ENCODE measurements at regions not wholly inside any gene's neighbourhood (a gene's known extent, or its start where the extent isn't known, plus 50 kb on each side); places are given as distances from the start of the nearest gene placed in this dataset.

DNA sequence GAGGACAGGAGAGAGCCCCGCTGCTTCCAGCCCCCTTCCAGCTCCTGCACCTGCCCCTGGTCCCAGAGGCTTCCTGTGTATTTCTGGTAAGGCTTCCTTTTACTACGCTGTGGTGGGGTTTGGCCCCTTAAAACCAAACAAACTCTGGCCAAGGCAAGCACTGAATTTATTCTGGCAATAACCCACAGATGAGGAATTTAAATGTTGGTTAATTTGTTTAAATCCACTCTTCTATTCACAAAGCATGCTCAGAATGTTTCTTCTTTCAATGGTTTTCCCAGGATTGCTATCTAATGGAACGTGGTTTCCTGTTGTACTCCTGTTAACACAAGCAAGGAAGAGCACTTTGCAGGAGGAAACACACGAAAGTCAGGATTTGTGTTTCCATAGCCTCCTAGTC lies 236.5 kb upstream of the FOXQ1 start:
- ATAC-seq (no peak), DNase-seq (ENCODE audit: low spot score) (no peak)
- no peaks in the 10 kb centered on the region for H3K9me3 Mint-ChIP-seq
- no peaks in the 10 kb centered on the region for H3K36me3 Mint-ChIP-seq
- POLR2A ChIA-PET = no interaction called here
- H3K4me1 Mint-ChIP-seq = no peaks in the 10 kb centered on the region
- no peaks in the 10 kb centered on the region for H3K27me3 Mint-ChIP-seq (ENCODE audit: low read depth)
- H3K4me3 Mint-ChIP-seq = no peak overlapping the region
- no peak overlapping the region for H3K27ac Mint-ChIP-seq
- CTCF ChIA-PET = interaction anchor here (0.5 kb wide), 1 partner anchor 238 kb away, joined by 3 read pairs; no protein-coding TSS in a partner anchor
- TF ChIP-seq PRRX2 (CRISPR knock-in tag; IDR thresholded peaks at IDR 0.05) = no peak
- TF ChIP-seq RELA (CRISPR knock-in tag; IDR thresholded peaks at IDR 0.05; ENCODE audit: borderline replicate concordance) = no peak
- TF ChIP-seq ZNF121 (CRISPR knock-in tag; IDR thresholded peaks at IDR 0.05) = no peak
- TF ChIP-seq, protein P1, sequence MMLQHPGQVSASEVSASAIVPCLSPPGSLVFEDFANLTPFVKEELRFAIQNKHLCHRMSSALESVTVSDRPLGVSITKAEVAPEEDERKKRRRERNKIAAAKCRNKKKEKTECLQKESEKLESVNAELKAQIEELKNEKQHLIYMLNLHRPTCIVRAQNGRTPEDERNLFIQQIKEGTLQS (CRISPR knock-in tag; conservative IDR thresholded peaks at IDR 0.05) = no peak
- TF ChIP-seq, protein P2, sequence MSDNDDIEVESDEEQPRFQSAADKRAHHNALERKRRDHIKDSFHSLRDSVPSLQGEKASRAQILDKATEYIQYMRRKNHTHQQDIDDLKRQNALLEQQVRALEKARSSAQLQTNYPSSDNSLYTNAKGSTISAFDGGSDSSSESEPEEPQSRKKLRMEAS (CRISPR knock-in tag; IDR thresholded peaks at IDR 0.05) = no peak
- TF ChIP-seq EMX1 (CRISPR knock-in tag; IDR thresholded peaks at IDR 0.05) = no peak
- TF ChIP-seq ESRRA (CRISPR knock-in tag; IDR thresholded peaks at IDR 0.05; ENCODE audit: borderline replicate concordance) = no peak

DNA sequence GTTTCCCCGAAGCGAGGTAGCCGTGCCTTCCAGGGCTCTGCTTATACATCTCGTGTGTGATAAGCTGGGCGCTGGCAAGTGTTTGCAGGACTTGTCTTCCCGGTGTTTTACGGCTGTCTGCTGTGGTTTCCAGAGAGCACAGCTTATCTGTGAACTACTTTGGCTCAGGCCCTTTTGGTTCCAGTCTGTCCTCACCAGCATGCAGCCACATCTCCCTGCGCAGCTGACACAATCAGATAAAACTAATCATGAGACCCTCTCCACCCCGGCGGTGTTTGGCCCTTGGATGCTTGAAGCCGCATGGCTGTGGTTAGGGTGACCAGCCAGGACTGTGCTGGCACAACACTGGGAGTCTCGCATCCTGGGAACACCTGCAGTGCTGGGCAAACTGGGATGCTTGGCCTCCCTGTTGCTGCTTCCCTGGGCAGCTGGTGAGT lies 241.8 kb upstream of the FOXQ1 start:
- Mint-ChIP-seq H3K27me3 (ENCODE audit: low read depth) (no peaks in the 10 kb centered on the region), H3K36me3 (no peaks in the 10 kb centered on the region), H3K4me3 (no peak overlapping the region), H3K4me1 (no peaks in the 10 kb centered on the region), H3K27ac (no peak overlapping the region), H3K9me3 (no peaks in the 10 kb centered on the region)
- TF ChIP-seq RELA (CRISPR knock-in tag; IDR thresholded peaks at IDR 0.05; ENCODE audit: borderline replicate concordance) (no peak), ATF1 (CRISPR knock-in tag; IDR thresholded peaks at IDR 0.05) (no peak), NR3C1 (CRISPR knock-in tag; conservative IDR thresholded peaks at IDR 0.05; ENCODE audit: low read depth) (no peak)
- ChIA-PET POLR2A (no interaction called here), CTCF (no interaction called here)
- DNase-seq (ENCODE audit: low spot score) = no peak
- ATAC-seq = no peak

DNA sequence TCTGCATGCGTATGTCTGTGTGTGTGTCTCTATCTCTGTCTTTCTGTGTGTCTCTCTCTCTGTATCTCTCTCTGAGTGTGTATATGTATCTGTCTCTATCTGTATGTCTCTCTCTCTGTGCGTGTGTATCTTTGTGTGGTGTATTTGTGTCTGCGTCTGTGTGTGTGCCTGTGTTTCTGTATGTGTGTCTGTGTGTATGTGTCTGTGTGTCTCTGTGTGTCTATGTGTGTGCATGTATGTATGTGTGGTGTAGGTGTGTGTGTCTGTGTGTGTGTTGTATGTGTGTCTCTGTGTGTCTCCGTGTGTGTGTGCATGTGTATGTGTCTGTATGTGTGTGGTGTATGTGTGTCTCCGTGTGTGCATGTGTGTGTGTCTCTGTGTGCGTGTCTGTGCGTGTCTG lies 243.0 kb upstream of the FOXQ1 start:
- no peaks in the 10 kb centered on the region for H3K9me3 Mint-ChIP-seq
- POLR2A ChIA-PET = no interaction called here
- no peak overlapping the region for H3K27ac Mint-ChIP-seq

DNA sequence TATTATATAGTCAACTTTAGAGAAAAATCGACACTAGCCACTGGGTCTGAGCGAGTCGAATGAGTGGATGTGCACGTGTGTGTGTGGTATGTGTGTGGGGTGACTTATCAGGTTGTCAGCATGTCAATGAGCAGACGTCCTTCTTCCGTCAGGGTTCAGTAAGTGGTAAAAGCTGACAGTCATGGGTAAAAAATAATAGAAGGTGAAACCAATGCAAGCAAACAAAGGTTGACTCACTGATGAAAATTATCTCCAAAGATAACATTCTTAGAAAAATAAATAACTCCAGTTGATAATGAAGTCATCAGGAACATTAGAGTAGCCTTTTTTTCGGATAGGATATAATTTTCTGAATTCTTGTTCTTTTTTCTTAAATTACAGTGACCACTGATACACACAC lies 243.8 kb upstream of the FOXQ1 start:
- no peaks in the 10 kb centered on the region for H3K9me3 Mint-ChIP-seq
- ATAC-seq (no peak), DNase-seq (ENCODE audit: low spot score) (no peak)
- H3K4me1 Mint-ChIP-seq = 0 out of 2 replicates have a peak, but pooled peaks cover 3% of the 10 kb centered on the region
- H3K4me3 Mint-ChIP-seq = no peak overlapping the region
- no peak for TF ChIP-seq FOXP1 (CRISPR knock-in tag; IDR thresholded peaks at IDR 0.05; ENCODE audit: borderline replicate concordance)
- TF ChIP-seq, protein P3, sequence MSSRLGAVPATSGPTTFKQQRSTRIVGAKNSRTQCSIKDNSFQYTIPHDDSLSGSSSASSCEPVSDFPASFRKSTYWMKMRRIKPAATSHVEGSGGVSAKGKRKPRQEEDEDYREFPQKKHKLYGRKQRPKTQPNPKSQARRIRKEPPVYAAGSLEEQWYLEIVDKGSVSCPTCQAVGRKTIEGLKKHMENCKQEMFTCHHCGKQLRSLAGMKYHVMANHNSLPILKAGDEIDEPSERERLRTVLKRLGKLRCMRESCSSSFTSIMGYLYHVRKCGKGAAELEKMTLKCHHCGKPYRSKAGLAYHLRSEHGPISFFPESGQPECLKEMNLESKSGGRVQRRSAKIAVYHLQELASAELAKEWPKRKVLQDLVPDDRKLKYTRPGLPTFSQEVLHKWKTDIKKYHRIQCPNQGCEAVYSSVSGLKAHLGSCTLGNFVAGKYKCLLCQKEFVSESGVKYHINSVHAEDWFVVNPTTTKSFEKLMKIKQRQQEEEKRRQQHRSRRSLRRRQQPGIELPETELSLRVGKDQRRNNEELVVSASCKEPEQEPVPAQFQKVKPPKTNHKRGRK (CRISPR knock-in tag; IDR thresholded peaks at IDR 0.05; ENCODE audit: borderline replicate concordance) = no peak
- no peak for TF ChIP-seq ZNF263 (CRISPR knock-in tag; IDR thresholded peaks at IDR 0.05; ENCODE audit: low read depth)
- TF ChIP-seq, protein P4, sequence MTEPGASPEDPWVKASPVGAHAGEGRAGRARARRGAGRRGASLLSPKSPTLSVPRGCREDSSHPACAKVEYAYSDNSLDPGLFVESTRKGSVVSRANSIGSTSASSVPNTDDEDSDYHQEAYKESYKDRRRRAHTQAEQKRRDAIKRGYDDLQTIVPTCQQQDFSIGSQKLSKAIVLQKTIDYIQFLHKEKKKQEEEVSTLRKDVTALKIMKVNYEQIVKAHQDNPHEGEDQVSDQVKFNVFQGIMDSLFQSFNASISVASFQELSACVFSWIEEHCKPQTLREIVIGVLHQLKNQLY (CRISPR knock-in tag; IDR thresholded peaks at IDR 0.05) = no peak
- no peak for TF ChIP-seq TEAD1 (CRISPR knock-in tag; IDR thresholded peaks at IDR 0.05)
- TF ChIP-seq NFATC4 (CRISPR knock-in tag; IDR thresholded peaks at IDR 0.05) = no peak
- TF ChIP-seq, protein P5, sequence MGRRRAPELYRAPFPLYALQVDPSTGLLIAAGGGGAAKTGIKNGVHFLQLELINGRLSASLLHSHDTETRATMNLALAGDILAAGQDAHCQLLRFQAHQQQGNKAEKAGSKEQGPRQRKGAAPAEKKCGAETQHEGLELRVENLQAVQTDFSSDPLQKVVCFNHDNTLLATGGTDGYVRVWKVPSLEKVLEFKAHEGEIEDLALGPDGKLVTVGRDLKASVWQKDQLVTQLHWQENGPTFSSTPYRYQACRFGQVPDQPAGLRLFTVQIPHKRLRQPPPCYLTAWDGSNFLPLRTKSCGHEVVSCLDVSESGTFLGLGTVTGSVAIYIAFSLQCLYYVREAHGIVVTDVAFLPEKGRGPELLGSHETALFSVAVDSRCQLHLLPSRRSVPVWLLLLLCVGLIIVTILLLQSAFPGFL (CRISPR knock-in tag; IDR thresholded peaks at IDR 0.05; ENCODE audit: borderline replicate concordance) = no peak
- TF ChIP-seq EMX1 (CRISPR knock-in tag; IDR thresholded peaks at IDR 0.05) = no peak
- TF ChIP-seq, protein P6, sequence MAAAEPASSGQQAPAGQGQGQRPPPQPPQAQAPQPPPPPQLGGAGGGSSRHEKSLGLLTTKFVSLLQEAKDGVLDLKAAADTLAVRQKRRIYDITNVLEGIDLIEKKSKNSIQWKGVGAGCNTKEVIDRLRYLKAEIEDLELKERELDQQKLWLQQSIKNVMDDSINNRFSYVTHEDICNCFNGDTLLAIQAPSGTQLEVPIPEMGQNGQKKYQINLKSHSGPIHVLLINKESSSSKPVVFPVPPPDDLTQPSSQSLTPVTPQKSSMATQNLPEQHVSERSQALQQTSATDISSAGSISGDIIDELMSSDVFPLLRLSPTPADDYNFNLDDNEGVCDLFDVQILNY (CRISPR knock-in tag; IDR thresholded peaks at IDR 0.05) = no peak
- TF ChIP-seq, protein P7, sequence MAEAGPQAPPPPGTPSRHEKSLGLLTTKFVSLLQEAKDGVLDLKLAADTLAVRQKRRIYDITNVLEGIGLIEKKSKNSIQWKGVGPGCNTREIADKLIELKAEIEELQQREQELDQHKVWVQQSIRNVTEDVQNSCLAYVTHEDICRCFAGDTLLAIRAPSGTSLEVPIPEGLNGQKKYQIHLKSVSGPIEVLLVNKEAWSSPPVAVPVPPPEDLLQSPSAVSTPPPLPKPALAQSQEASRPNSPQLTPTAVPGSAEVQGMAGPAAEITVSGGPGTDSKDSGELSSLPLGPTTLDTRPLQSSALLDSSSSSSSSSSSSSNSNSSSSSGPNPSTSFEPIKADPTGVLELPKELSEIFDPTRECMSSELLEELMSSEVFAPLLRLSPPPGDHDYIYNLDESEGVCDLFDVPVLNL (CRISPR knock-in tag; IDR thresholded peaks at IDR 0.05; ENCODE audit: borderline replicate concordance, low read depth) = no peak
- TF ChIP-seq, protein P8, sequence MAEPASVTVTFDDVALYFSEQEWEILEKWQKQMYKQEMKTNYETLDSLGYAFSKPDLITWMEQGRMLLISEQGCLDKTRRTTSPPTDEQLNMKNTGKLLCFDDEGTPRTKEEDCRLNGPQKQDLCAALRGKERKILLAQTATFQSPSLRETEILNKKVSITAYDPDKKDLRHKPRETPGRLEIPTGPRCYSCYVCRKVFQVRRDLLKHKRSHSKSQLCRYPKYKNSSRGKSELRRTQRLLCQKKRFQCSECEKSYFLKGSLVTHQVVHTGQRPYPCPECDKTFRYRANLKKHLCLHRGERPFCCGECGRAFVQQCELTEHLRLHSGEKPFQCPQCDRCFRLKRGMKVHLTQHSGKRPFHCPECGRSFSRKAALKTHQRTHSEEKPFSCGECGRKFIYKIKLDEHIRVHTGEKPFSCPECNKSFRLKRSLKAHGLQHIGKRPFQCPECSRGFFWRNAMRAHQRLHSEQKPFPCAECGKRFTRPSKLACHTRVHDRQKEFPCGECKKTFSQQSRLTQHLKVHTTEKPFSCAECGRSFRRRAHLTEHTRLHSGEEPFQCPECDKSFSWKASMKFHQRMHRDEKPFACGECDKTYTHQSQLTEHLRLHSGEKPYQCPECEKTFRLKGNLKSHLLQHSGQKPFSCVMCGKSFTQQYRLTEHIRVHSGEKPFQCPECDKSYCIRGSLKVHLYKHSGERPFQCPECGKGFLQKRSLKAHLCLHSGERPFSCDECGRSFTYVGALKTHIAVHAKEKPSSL (CRISPR knock-in tag; conservative IDR thresholded peaks at IDR 0.05) = no peak
- H3K36me3 Mint-ChIP-seq = no peaks in the 10 kb centered on the region
- no peaks in the 10 kb centered on the region for H3K27me3 Mint-ChIP-seq (ENCODE audit: low read depth)
- H3K27ac Mint-ChIP-seq = no peak overlapping the region
- ChIA-PET POLR2A (no interaction called here), CTCF (no interaction called here)

More for the DNA sequence above, 243.0 kb upstream of the FOXQ1 start:
- H3K4me3 Mint-ChIP-seq = no peak overlapping the region
- no peak for DNase-seq (ENCODE audit: low spot score)
- ATAC-seq = no peak
- no peaks in the 10 kb centered on the region for H3K4me1 Mint-ChIP-seq
- CTCF ChIA-PET = no interaction called here
- no peaks in the 10 kb centered on the region for H3K36me3 Mint-ChIP-seq
- no peak for TF ChIP-seq SMAD3 (CRISPR knock-in tag; IDR thresholded peaks at IDR 0.05; ENCODE audit: borderline replicate concordance)
- H3K27me3 Mint-ChIP-seq (ENCODE audit: low read depth) = no peaks in the 10 kb centered on the region
